ENCODE measurements at regions not wholly inside any gene's neighbourhood (a gene's known extent, or its start where the extent isn't known, plus 50 kb on each side); places are given as distances from the start of the nearest gene placed in this dataset.

DNA sequence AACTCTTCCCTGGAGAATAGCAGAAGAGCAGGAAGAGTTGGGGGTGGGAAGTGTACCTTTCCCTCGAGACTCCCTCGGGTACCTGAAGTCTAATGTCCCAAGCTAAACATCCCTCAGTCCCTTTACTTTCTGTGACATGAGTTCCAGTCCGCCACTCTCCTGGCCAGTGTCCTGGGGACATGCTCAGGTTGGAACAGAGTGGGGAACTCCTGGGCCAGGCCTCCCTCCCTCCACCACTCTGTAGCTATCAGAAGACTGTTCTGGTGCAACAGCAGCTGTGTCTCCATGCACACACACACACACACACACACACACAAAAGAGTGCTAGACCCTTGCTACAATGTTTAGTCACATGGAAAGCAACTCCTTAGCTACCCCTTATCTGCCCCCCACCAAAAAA is 155.0 kb upstream of the HES1 start:
- TF ChIP-seq, protein P1, sequence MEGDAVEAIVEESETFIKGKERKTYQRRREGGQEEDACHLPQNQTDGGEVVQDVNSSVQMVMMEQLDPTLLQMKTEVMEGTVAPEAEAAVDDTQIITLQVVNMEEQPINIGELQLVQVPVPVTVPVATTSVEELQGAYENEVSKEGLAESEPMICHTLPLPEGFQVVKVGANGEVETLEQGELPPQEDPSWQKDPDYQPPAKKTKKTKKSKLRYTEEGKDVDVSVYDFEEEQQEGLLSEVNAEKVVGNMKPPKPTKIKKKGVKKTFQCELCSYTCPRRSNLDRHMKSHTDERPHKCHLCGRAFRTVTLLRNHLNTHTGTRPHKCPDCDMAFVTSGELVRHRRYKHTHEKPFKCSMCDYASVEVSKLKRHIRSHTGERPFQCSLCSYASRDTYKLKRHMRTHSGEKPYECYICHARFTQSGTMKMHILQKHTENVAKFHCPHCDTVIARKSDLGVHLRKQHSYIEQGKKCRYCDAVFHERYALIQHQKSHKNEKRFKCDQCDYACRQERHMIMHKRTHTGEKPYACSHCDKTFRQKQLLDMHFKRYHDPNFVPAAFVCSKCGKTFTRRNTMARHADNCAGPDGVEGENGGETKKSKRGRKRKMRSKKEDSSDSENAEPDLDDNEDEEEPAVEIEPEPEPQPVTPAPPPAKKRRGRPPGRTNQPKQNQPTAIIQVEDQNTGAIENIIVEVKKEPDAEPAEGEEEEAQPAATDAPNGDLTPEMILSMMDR (IDR thresholded peaks at IDR 0.05): no peak
- TF ChIP-seq POLR2A (IDR thresholded peaks at IDR 0.05): no peak

Data from prostate gland (tissue), 2 donors.